ENCODE measurements at regions not wholly inside any gene's neighbourhood (a gene's known extent, or its start where the extent isn't known, plus 50 kb on each side); places are given as distances from the start of the nearest gene placed in this dataset.

- no peak overlapping the region for H3K4me3 ChIP-seq (ENCODE audit: control insufficient read depth in 1 of 2, extremely low read depth in 1 of 2, low read length in 1 of 2)
- H3K27ac ChIP-seq (ENCODE audit: low read length): no peak overlapping the region
- H3K9me3 ChIP-seq: no peaks in the 10 kb centered on the region
- H3K27me3 ChIP-seq (replicated peaks in 1 of 2; ENCODE audit: control insufficient read depth in 2 of 2, extremely low read depth in 1 of 2, insufficient read depth in 2 of 2, low read length in 1 of 2): peaks cover 0 to 7% of the 10 kb centered on the region in 2 experiments
- ATAC-seq (replicated peaks in 1 of 4) (no peak), DNase-seq (no peak)
- ChIA-PET POLR2A (no interaction called here), CTCF (no interaction called here)
- H3K36me3 Mint-ChIP-seq: no peaks in the 10 kb centered on the region
- H3K4me1 Mint-ChIP-seq: no peaks in the 10 kb centered on the region
- no peak overlapping the region for H3K27ac Mint-ChIP-seq
- H3K27me3 Mint-ChIP-seq: peaks cover 4 to 5% of the 10 kb centered on the region in 2 donors
- 78% methylated on average over 4 of the region's 4 CpGs for WGBS (ENCODE audit: insufficient coverage)
- no peak overlapping the region for H3K4me3 Mint-ChIP-seq
- H3K9me3 Mint-ChIP-seq: no peaks in the 10 kb centered on the region
- H3K36me3 ChIP-seq (ENCODE audit: control insufficient read depth in 2 of 2, extremely low read depth in 1 of 2, insufficient read depth in 1 of 2, low read length in 1 of 2): no peaks in the 10 kb centered on the region
- no peaks in the 10 kb centered on the region for H3K4me1 ChIP-seq (ENCODE audit: control insufficient read depth in 1 of 2, extremely low read depth in 1 of 2, insufficient read depth in 2 of 2, low read length in 2 of 2)
Observed at GRCh38 chr2:200757399-200757798, 54.3 kb upstream of the BZW1 start.

- Histone ChIP-seq H3K27me3 (replicated peaks in 1 of 2; ENCODE audit: control insufficient read depth in 2 of 2, extremely low read depth in 1 of 2, insufficient read depth in 2 of 2, low read length in 1 of 2) (peaks cover 0 to 7% of the 10 kb centered on the region in 2 experiments), H3K4me3 (ENCODE audit: control insufficient read depth in 1 of 2, extremely low read depth in 1 of 2, low read length in 1 of 2) (no peak overlapping the region), H3K4me1 (ENCODE audit: control insufficient read depth in 1 of 2, extremely low read depth in 1 of 2, insufficient read depth in 2 of 2, low read length in 2 of 2) (no peaks in the 10 kb centered on the region), H3K27ac (ENCODE audit: low read length) (no peak overlapping the region), H3K9me3 (no peaks in the 10 kb centered on the region), H3K36me3 (ENCODE audit: control insufficient read depth in 2 of 2, extremely low read depth in 1 of 2, insufficient read depth in 1 of 2, low read length in 1 of 2) (no peaks in the 10 kb centered on the region)
- Mint-ChIP-seq H3K9me3 (no peaks in the 10 kb centered on the region), H3K36me3 (no peaks in the 10 kb centered on the region), H3K27ac (no peak overlapping the region), H3K27me3 (peaks cover 4 to 5% of the 10 kb centered on the region in 2 donors), H3K4me1 (no peaks in the 10 kb centered on the region), H3K4me3 (no peak overlapping the region)
- WGBS (ENCODE audit: insufficient coverage): no CpG with 5 or more reads among the region's 4 CpGs
- ATAC-seq (replicated peaks in 1 of 4): no peak
- ChIA-PET POLR2A (no interaction called here), CTCF (no interaction called here)
- DNase-seq: no peak
Observed at GRCh38 chr2:200758341-200758740, 53.4 kb upstream of the BZW1 start.

- H3K4me1 Mint-ChIP-seq: peaks cover 0 to 9% (median 4%) of the 10 kb centered on the region in 3 donors
- H3K36me3 ChIP-seq (ENCODE audit: control insufficient read depth in 2 of 2, extremely low read depth in 1 of 2, insufficient read depth in 1 of 2, low read length in 1 of 2): no peaks in the 10 kb centered on the region
- no peak overlapping the region for H3K27ac ChIP-seq (ENCODE audit: low read length)
- no peak overlapping the region for H3K4me3 ChIP-seq (ENCODE audit: control insufficient read depth in 1 of 2, extremely low read depth in 1 of 2, low read length in 1 of 2)
- no peaks in the 10 kb centered on the region for H3K36me3 Mint-ChIP-seq
- H3K27me3 Mint-ChIP-seq: peaks cover 0 to 3% of the 10 kb centered on the region in 2 donors
- peaks cover 0 to 7% of the 10 kb centered on the region in 2 experiments for H3K27me3 ChIP-seq (replicated peaks in 1 of 2; ENCODE audit: control insufficient read depth in 2 of 2, extremely low read depth in 1 of 2, insufficient read depth in 2 of 2, low read length in 1 of 2)
- DNase-seq (no peak), ATAC-seq (replicated peaks in 1 of 4) (no peak)
- no peaks in the 10 kb centered on the region for H3K9me3 ChIP-seq
- no peak overlapping the region for H3K27ac Mint-ChIP-seq
- no CpG with 5 or more reads among the region's 1 CpG for WGBS (ENCODE audit: insufficient coverage)
- no peaks in the 10 kb centered on the region for H3K9me3 Mint-ChIP-seq
- H3K4me1 ChIP-seq (ENCODE audit: control insufficient read depth in 1 of 2, extremely low read depth in 1 of 2, insufficient read depth in 2 of 2, low read length in 2 of 2): no peaks in the 10 kb centered on the region
- POLR2A ChIA-PET: no interaction called here
- no peak overlapping the region for H3K4me3 Mint-ChIP-seq
- CTCF ChIA-PET: interaction anchor here (0.5 to 0.6 kb wide), 2 partner anchors 74 to 551 kb away, joined by 3 to 6 read pairs; no protein-coding TSS in a partner anchor
Observed at GRCh38 chr2:200761266-200761665, 50.4 kb upstream of the BZW1 start.

Measured in T-cell (primary cell).